IMR-90 (cell line): ENCODE measurements at regions not wholly inside any gene's neighbourhood (a gene's known extent, or its start where the extent isn't known, plus 50 kb on each side); places are given as distances from the start of the nearest gene placed in this dataset.

ENCODE experiments used
- ATAC-seq: fragments of 200-7000 bp; cut with Tn5 transposase; 2 replicates; pipeline ENCODE4 v1.9.1; 2020; ENCODE audit warnings: low read depth, mild to moderate bottlenecking, moderate library complexity
- BruUV-seq: library from RNA; stranded (reverse); fragments of 400-500 nt; replicated peaks from 2 replicates; lab custom pipeline; 2021; lab: Mats Ljungman, UMichigan
- CTCF ChIA-PET: fragments of 300-600 bp; formaldehyde crosslinking; extraction: SDS; loops from one replicate; lab custom pipeline; 2021; ENCODE audit warnings: antibody characterized with exemption; lab: Yijun Ruan, JAX
- POLR2A ChIA-PET: fragments of 300-600 bp; sonication (Branson Sonifier 250); formaldehyde crosslinking; loops from one replicate; lab custom pipeline; 2022; ENCODE audit warnings: antibody characterized with exemption; ENCODE audit not compliant: unreplicated experiment; lab: Charles Lee
- DNase-seq: peaks from one replicate; pipeline ENCODE4 v3.0.0; 2013
- H2AFZ ChIP-seq: replicated peaks from 2 replicates; pipeline ENCODE3; 2013; ENCODE audit warnings: low read length, mild to moderate bottlenecking; ENCODE audit not compliant: poor library complexity
- H2AK5ac ChIP-seq: 2 replicates; pipeline ENCODE4 v1.6.1; 2013; ENCODE audit warnings: low read depth, low read length, inconsistent platforms
- H2AK9ac ChIP-seq: replicated peaks from 2 replicates; pipeline ENCODE3; 2013; ENCODE audit warnings: mild to moderate bottlenecking, low read depth, low read length, moderate library complexity; ENCODE audit not compliant: poor library complexity
- H2BK120ac ChIP-seq: 2 replicates; pipeline ENCODE4 v1.6.1; 2013; ENCODE audit warnings: low read depth, low read length, inconsistent platforms
- H2BK15ac ChIP-seq: 3 replicates; pipeline ENCODE4 v1.6.1; 2013; ENCODE audit warnings: low read depth, low read length, inconsistent platforms
- H2BK20ac ChIP-seq: 2 replicates; pipeline ENCODE4 v1.6.1; 2013; ENCODE audit warnings: low read depth, mild to moderate bottlenecking, inconsistent platforms, low read length, moderate library complexity
- H2BK5ac ChIP-seq: 2 replicates; pipeline ENCODE4 v1.6.1; 2013; ENCODE audit warnings: mild to moderate bottlenecking, low read depth, low read length, inconsistent platforms; ENCODE audit not compliant: poor library complexity, severe bottlenecking
- H3K14ac ChIP-seq: replicated peaks from 2 replicates; pipeline ENCODE4 v1.6.1; 2013; ENCODE audit warnings: low read depth, low read length, inconsistent platforms
- H3K18ac ChIP-seq: 2 replicates; pipeline ENCODE4 v1.6.1; 2013; ENCODE audit warnings: low read depth, low read length, control low read depth
- H3K23ac ChIP-seq: 2 replicates; pipeline ENCODE4 v1.6.1; 2013; ENCODE audit warnings: low read depth, low read length, inconsistent platforms
- H3K27ac ChIP-seq: 2 replicates; pipeline ENCODE4 v1.5.1; 2013; ENCODE audit warnings: mild to moderate bottlenecking, control low read depth, low read length; ENCODE audit not compliant: insufficient read depth
- H3K27me3 ChIP-seq: 2 replicates; pipeline ENCODE4 v1.6.1; 2013; ENCODE audit warnings: low read length; ENCODE audit not compliant: control insufficient read depth, insufficient read depth
- H3K36me3 ChIP-seq: 2 replicates; pipeline ENCODE4 v1.6.1; 2013; ENCODE audit warnings: low read length, mixed read lengths; ENCODE audit not compliant: control insufficient read depth, insufficient read depth
- H3K4ac ChIP-seq: 2 replicates; pipeline ENCODE4 v1.6.1; 2013; ENCODE audit warnings: low read depth, low read length, inconsistent platforms
- H3K4me1 ChIP-seq: 2 replicates; pipeline ENCODE4 v1.6.1; 2013; ENCODE audit warnings: low read length, mixed read lengths; ENCODE audit not compliant: control insufficient read depth, insufficient read depth
- H3K4me2 ChIP-seq: 2 replicates; pipeline ENCODE4 v1.6.1; 2013; ENCODE audit warnings: low read depth, mild to moderate bottlenecking, control low read depth, low read length, moderate library complexity
- H3K4me3 ChIP-seq: 2 replicates; pipeline ENCODE4 v1.5.1; 2013; ENCODE audit warnings: low read depth, mild to moderate bottlenecking, control low read depth, low read length, moderate library complexity; ENCODE audit not compliant: insufficient read depth
- H3K56ac ChIP-seq: 2 replicates; pipeline ENCODE4 v1.6.1; 2013; ENCODE audit warnings: low read length, inconsistent platforms; ENCODE audit not compliant: insufficient read depth; ENCODE audit errors: extremely low read depth
- H3K79me1 ChIP-seq, 2 experiments: 2 replicates each; pipeline ENCODE4 v1.6.1; 2013; ENCODE audit warnings: low read length in 2 of 2, inconsistent platforms in 1 of 2, low read depth in 1 of 2
- H3K9ac ChIP-seq: 2 replicates; pipeline ENCODE4 v1.6.1; 2013; ENCODE audit warnings: low read depth, low read length, control low read depth
- H3K9me1 ChIP-seq: 2 replicates; pipeline ENCODE4 v1.6.1; 2013; ENCODE audit warnings: low read length, inconsistent platforms; ENCODE audit not compliant: insufficient read depth
- H3K9me3 ChIP-seq: 2 replicates; pipeline ENCODE4 v1.6.1; 2013; ENCODE audit warnings: low read length; ENCODE audit not compliant: control insufficient read depth, insufficient read depth
- H4K20me1 ChIP-seq: 2 replicates; pipeline ENCODE4 v1.6.1; 2013; ENCODE audit warnings: low read length, inconsistent platforms; ENCODE audit not compliant: insufficient read depth
- H4K5ac ChIP-seq: 2 replicates; pipeline ENCODE4 v1.6.1; 2013; ENCODE audit warnings: mild to moderate bottlenecking, low read depth, low read length, control low read depth
- H4K8ac ChIP-seq, 2 experiments: 2 replicates each; pipeline ENCODE4 v1.6.1; 2013; ENCODE audit warnings: low read depth in 2 of 2, low read length in 2 of 2, control low read depth in 1 of 2, inconsistent platforms in 1 of 2
- H4K91ac ChIP-seq: 2 replicates; pipeline ENCODE4 v1.6.1; 2013; ENCODE audit warnings: low read depth, low read length, inconsistent platforms; ENCODE audit not compliant: insufficient read depth
- BHLHE40 ChIP-seq: fragments of 150-350 bp; IDR thresholded peaks from 2 replicates; pipeline ENCODE4 v1.6.1; 2016; ENCODE audit warnings: mild to moderate bottlenecking, low read depth, low read length
- RAD21 ChIP-seq: IDR thresholded peaks from 2 replicates; pipeline ENCODE4 v1.6.1; 2012; ENCODE audit warnings: low read length, improper control_type of control experiment
- WGBS, 2 experiments: methylation state at CpG; one replicate each; pipeline versions ENCODE4 v1.1.5 to v1.1.7; 2013; ENCODE audit warnings: missing lambda C conversion rate in 2 of 2; ENCODE audit not compliant: insufficient read length in 1 of 2; ENCODE audit errors: extremely low coverage in 2 of 2; 5-methylcytosine and 5-hydroxymethylcytosine counted together
- dilution Hi-C: fragments of 300-500 bp; cut with HindIII; formaldehyde crosslinking; loops from one replicate; pipeline ENCODE4 v1.14.3; 2018; ENCODE audit warnings: low sequenced_read_pairs; ENCODE audit not compliant: unreplicated experiment
- in situ Hi-C: fragments of 300-500 bp; cut with MboI; formaldehyde crosslinking; loops from 3 replicates; pipeline ENCODE4 v1.14.3; 2019; ENCODE audit warnings: low sequenced_read_pairs, inconsistent platforms, mixed read lengths
- intact Hi-C: fragments of 100-400 bp; cut with micrococcal nuclease; formaldehyde crosslinking; loops from 2 replicates; pipeline ENCODE4 v1.10.0; 2022

GRCh38 chr11:76276781-76277155 lies 70.5 kb upstream of the WNT11 start:
- no peak for DNase-seq
- intact Hi-C loops (no loop called here), in situ Hi-C loops (no loop called here), dilution Hi-C loops (no loop called here)
- BruUV-seq: no TSS peak
- Histone ChIP-seq H3K27me3 (peaks cover 75% of the 10 kb centered on the region), H4K91ac (no peak overlapping the region), H3K56ac (no peak overlapping the region), H3K9me3 (peaks cover 9% of the 10 kb centered on the region), H2BK15ac (no peak overlapping the region), H3K9me1 (no peaks in the 10 kb centered on the region), H3K27ac (no peak overlapping the region), H3K4me3 (no peak overlapping the region), H4K8ac (no peak overlapping the region), H3K4me2 (no peak overlapping the region), H3K36me3 (no peaks in the 10 kb centered on the region), H4K20me1 (no peaks in the 10 kb centered on the region), H3K18ac (no peak overlapping the region), H4K5ac (no peak overlapping the region), H3K9ac (no peak overlapping the region), H2BK120ac (no peak overlapping the region), H2AK5ac (no peak overlapping the region), H2AK9ac (no peak overlapping the region), H2AFZ (no peak overlapping the region), H3K4me1 (no peaks in the 10 kb centered on the region), H3K14ac (no peak overlapping the region), H3K23ac (no peak overlapping the region), H2BK20ac (no peak overlapping the region), H3K4ac (no peak overlapping the region), H2BK5ac (no peak overlapping the region), H3K79me1 (no peaks in the 10 kb centered on the region)
- WGBS, 2 experiments: 80% methylated on average over 1 of the region's 4 CpGs; no CpG with 5 or more reads in 1 of the 2 experiments
- CTCF ChIA-PET: no interaction called here
- TF ChIP-seq BHLHE40 (no peak), RAD21 (no peak)
- ATAC-seq: no peak
- POLR2A ChIA-PET: no interaction called here
